CD14-positive monocyte (primary cell): ENCODE measurements at regions not wholly inside any gene's neighbourhood (a gene's known extent, or its start where the extent isn't known, plus 50 kb on each side); places are given as distances from the start of the nearest gene placed in this dataset.
"Not testable (repeated sequence)": the region's sequence is repeated elsewhere in the genome, so short reads cannot be mapped to it uniquely, and the experiment has no call there.

Experiments used
- DNase-seq, 3 donors: peaks; one replicate each; pipeline ENCODE4 v3.0.0-alpha.2; 2011 to 2022
- H2AFZ ChIP-seq: 2 replicates; pipeline ENCODE4 v1.6.0; 2012; ENCODE audit warnings: mild to moderate bottlenecking, low read depth, low read length, inconsistent platforms; ENCODE audit not compliant: insufficient read depth, poor library complexity, severe bottlenecking
- H3K27ac ChIP-seq, 2 donors: 1 replicate in 1 of 2; 2 replicates in 1 of 2; pipeline ENCODE4 v1.5.1; 2012 to 2013; ENCODE audit warnings: low read length in 2 of 2, control low read depth in 1 of 2, inconsistent platforms in 1 of 2, low read depth in 1 of 2, mild to moderate bottlenecking in 1 of 2
- H3K27me3 ChIP-seq, 2 donors: one replicate each; pipeline versions ENCODE4 v1.6.0 to v1.6.1; 2011 to 2013; ENCODE audit warnings: low read length in 2 of 2; ENCODE audit not compliant: control insufficient read depth in 2 of 2, insufficient read depth in 2 of 2
- H3K36me3 ChIP-seq, 2 donors: replicated peaks in 1 of 2; 1 replicate in 1 of 2; 2 replicates in 1 of 2; pipeline versions ENCODE4 v1.5.1 to v1.6.1; 2012 to 2013; ENCODE audit warnings: low read length in 2 of 2, control low read depth in 1 of 2, inconsistent platforms in 1 of 2, mild to moderate bottlenecking in 1 of 2; ENCODE audit not compliant: insufficient read depth in 2 of 2, control insufficient read depth in 1 of 2
- H3K4me1 ChIP-seq, 2 donors: 1 replicate in 1 of 2; 2 replicates in 1 of 2; pipeline versions ENCODE4 v1.5.1 to v1.6.1; 2012 to 2013; ENCODE audit warnings: low read length in 2 of 2, control low read depth in 1 of 2, inconsistent platforms in 1 of 2, mild to moderate bottlenecking in 1 of 2, moderate library complexity in 1 of 2; ENCODE audit not compliant: insufficient read depth in 2 of 2, control insufficient read depth in 1 of 2
- H3K4me2 ChIP-seq: replicated peaks from 2 replicates; pipeline ENCODE3; 2012; ENCODE audit warnings: low read length, moderate library complexity, mild to moderate bottlenecking; ENCODE audit not compliant: poor library complexity, severe bottlenecking; ENCODE audit errors: extremely low read depth
- H3K4me3 ChIP-seq, 3 experiments: fragments of 200-600 bp in 1 of 3; sonication (generic) in 1 of 3; replicated peaks in 1 of 3; 1 replicate in 2 of 3; 2 replicates in 1 of 3; pipeline ENCODE4 v1.5.1; 2011 to 2013; ENCODE audit warnings: low read length in 3 of 3, mild to moderate bottlenecking in 3 of 3, control low read depth in 2 of 3, low read depth in 2 of 3, inconsistent platforms in 1 of 3, moderate library complexity in 1 of 3
- H3K79me2 ChIP-seq: 2 replicates; pipeline ENCODE4 v1.6.0; 2012; ENCODE audit warnings: mild to moderate bottlenecking, control low read depth, inconsistent platforms, low read length, moderate library complexity; ENCODE audit not compliant: insufficient read depth
- H3K9ac ChIP-seq: 2 replicates; pipeline ENCODE4 v1.6.0; 2017; ENCODE audit warnings: low read length, mild to moderate bottlenecking; ENCODE audit not compliant: insufficient read depth, poor library complexity, severe bottlenecking
- H3K9me3 ChIP-seq, 2 donors: replicated peaks in 1 of 2; 1 replicate in 1 of 2; 2 replicates in 1 of 2; pipeline versions ENCODE4 v1.5.1 to v1.6.1; 2012 to 2013; ENCODE audit warnings: low read length in 2 of 2, control low read depth in 1 of 2; ENCODE audit not compliant: control insufficient read depth in 1 of 2, insufficient read depth in 1 of 2
- H4K20me1 ChIP-seq: 2 replicates; pipeline ENCODE4 v1.6.0; 2012; ENCODE audit warnings: mild to moderate bottlenecking, low read length, control low read depth, moderate library complexity; ENCODE audit not compliant: insufficient read depth
- H3K27ac Mint-ChIP-seq, 7 donors: one replicate each; pipeline ENCODE4 v1.8.0; 2020; ENCODE audit warnings: mild to moderate bottlenecking in 7 of 7, mixed read lengths in 7 of 7, moderate library complexity in 6 of 7, inconsistent platforms in 2 of 7
- H3K27me3 Mint-ChIP-seq, 3 donors: one replicate each; pipeline ENCODE4 v1.8.0; 2021 to 2022; ENCODE audit warnings: low read depth in 3 of 3, mild to moderate bottlenecking in 3 of 3, mixed read lengths in 3 of 3, moderate library complexity in 3 of 3, inconsistent platforms in 1 of 3
- H3K36me3 Mint-ChIP-seq, 2 donors: one replicate each; pipeline ENCODE4 v1.8.0; 2020; ENCODE audit warnings: mixed read lengths in 2 of 2, inconsistent platforms in 1 of 2, mild to moderate bottlenecking in 1 of 2
- H3K4me1 Mint-ChIP-seq: one replicate; pipeline ENCODE4 v1.8.0; 2020; ENCODE audit warnings: mild to moderate bottlenecking, mixed read lengths
- H3K4me3 Mint-ChIP-seq, 2 donors: one replicate each; pipeline ENCODE4 v1.8.0; 2020; ENCODE audit warnings: mild to moderate bottlenecking in 2 of 2, mixed read lengths in 2 of 2, moderate library complexity in 1 of 2
- H3K9me3 Mint-ChIP-seq, 7 donors: one replicate each; pipeline ENCODE4 v1.8.0; 2020 to 2022; ENCODE audit warnings: mixed read lengths in 7 of 7, mild to moderate bottlenecking in 6 of 7, moderate library complexity in 6 of 7, inconsistent platforms in 2 of 7
- WGBS: methylation state at CpG from one replicate; pipeline ENCODE4 v1.1.5; 2013; ENCODE audit warnings: missing lambda C conversion rate; ENCODE audit not compliant: insufficient coverage; 5-methylcytosine and 5-hydroxymethylcytosine counted together
- intact Hi-C, 2 donors: fragments of 100-400 bp; cut with micrococcal nuclease; formaldehyde crosslinking; loops; one replicate each; pipeline versions ENCODE4 v1.15.0 to v1.15.1; 2023
- TF ChIP-seq, protein P1 (sequence below): fragments of 200-600 bp; IDR thresholded peaks from one replicate; pipeline ENCODE4 v1.8.0; 2022; ENCODE audit warnings: antibody characterized with exemption, mild to moderate bottlenecking

GRCh38 chr4:134848681-134849080 is 647.1 kb upstream of the PABPC4L start:
- Histone ChIP-seq H3K9me3 (no peaks in the 10 kb centered on the region), H3K9ac (no peak overlapping the region), H2AFZ (no peak overlapping the region), H4K20me1 (no peaks in the 10 kb centered on the region), H3K4me1 (no peaks in the 10 kb centered on the region), H3K79me2 (no peaks in the 10 kb centered on the region), H3K27me3 (no peaks in the 10 kb centered on the region), H3K4me3 (no peak overlapping the region), H3K27ac (no peak overlapping the region), H3K4me2 (no peak overlapping the region), H3K36me3 (no peaks in the 10 kb centered on the region)
- TF ChIP-seq, protein P1, sequence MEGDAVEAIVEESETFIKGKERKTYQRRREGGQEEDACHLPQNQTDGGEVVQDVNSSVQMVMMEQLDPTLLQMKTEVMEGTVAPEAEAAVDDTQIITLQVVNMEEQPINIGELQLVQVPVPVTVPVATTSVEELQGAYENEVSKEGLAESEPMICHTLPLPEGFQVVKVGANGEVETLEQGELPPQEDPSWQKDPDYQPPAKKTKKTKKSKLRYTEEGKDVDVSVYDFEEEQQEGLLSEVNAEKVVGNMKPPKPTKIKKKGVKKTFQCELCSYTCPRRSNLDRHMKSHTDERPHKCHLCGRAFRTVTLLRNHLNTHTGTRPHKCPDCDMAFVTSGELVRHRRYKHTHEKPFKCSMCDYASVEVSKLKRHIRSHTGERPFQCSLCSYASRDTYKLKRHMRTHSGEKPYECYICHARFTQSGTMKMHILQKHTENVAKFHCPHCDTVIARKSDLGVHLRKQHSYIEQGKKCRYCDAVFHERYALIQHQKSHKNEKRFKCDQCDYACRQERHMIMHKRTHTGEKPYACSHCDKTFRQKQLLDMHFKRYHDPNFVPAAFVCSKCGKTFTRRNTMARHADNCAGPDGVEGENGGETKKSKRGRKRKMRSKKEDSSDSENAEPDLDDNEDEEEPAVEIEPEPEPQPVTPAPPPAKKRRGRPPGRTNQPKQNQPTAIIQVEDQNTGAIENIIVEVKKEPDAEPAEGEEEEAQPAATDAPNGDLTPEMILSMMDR, result no peak
- Mint-ChIP-seq H3K4me3 (no peak overlapping the region), H3K36me3 (no peaks in the 10 kb centered on the region), H3K27me3 (no peaks in the 10 kb centered on the region), H3K4me1 (no peaks in the 10 kb centered on the region), H3K27ac (no peak overlapping the region), H3K9me3 (peaks cover 0 to 3% (median 0%) of the 10 kb centered on the region in 7 donors)
- 83% methylated on average over 1 of the region's 2 CpGs for WGBS
- intact Hi-C loops, result no loop called here
- DNase-seq, result no peak

DNA sequence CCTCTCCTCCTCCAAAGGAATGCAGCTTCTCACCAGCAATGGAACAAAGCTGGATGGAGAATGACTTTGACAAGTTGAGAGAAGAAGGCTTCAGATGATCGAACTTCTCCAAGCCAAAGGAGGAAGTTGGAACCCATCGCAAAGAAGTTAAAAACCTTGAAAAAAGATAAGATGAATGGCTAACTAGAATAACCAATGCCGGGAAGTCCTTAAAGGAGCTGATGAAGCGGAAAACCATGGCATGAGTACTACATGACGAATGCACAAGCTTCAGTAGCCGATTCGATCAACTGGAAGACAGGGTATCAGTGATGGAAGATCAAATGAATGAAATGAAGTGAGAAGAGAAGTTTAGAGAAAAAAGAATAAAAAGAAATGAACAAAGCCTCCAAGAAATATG is 629.2 kb upstream of the PABPC4L start:
- 84% methylated on average over 5 of the region's 7 CpGs for WGBS
- H3K36me3 Mint-ChIP-seq, result not testable (repeated sequence)

More for the DNA sequence above, 629.2 kb upstream of the PABPC4L start:
- H3K4me2 ChIP-seq, H3K27ac Mint-ChIP-seq, H3K36me3 ChIP-seq, H3K4me1 ChIP-seq, H3K27ac ChIP-seq, H3K4me3 ChIP-seq, H2AFZ ChIP-seq, H3K9ac ChIP-seq, H3K4me3 Mint-ChIP-seq, H4K20me1 ChIP-seq, DNase-seq, H3K4me1 Mint-ChIP-seq, H3K27me3 Mint-ChIP-seq, H3K79me2 ChIP-seq, H3K27me3 ChIP-seq, intact Hi-C loops: not testable (repeated sequence)
- peaks cover 0 to 10% of the 10 kb centered on the region in 2 donors for H3K9me3 ChIP-seq
- H3K9me3 Mint-ChIP-seq, result peaks cover 3 to 13% (median 7%) of the 10 kb centered on the region in 7 donors
